WTC11 (cell line): ENCODE measurements at regions not wholly inside any gene's neighbourhood (a gene's known extent, or its start where the extent isn't known, plus 50 kb on each side); places are given as distances from the start of the nearest gene placed in this dataset.

Experiments used
- ATAC-seq: fragments of 200-7000 bp; cut with Tn5 transposase; 2 replicates; pipeline ENCODE4 v1.10.0; 2021; ENCODE audit warnings: mild to moderate bottlenecking, moderate library complexity
- CTCF ChIA-PET: fragments of 300-600 bp; sonication (Branson Sonifier 250); formaldehyde crosslinking; loops from one replicate; lab custom pipeline; 2021; ENCODE audit warnings: antibody characterized with exemption; lab: Charles Lee
- POLR2A ChIA-PET: fragments of 350-600 bp; sonication (Branson Sonifier 250); formaldehyde crosslinking; loops from one replicate; lab custom pipeline; 2021; ENCODE audit warnings: antibody characterized with exemption; lab: Charles Lee
- DNase-seq: peaks from one replicate; pipeline ENCODE4 v3.0.0; 2021; ENCODE audit warnings: low spot score
- H3K27ac Mint-ChIP-seq: 2 replicates; pipeline ENCODE4 v1.8.0; 2021; ENCODE audit warnings: mixed read lengths
- H3K27me3 Mint-ChIP-seq: 2 replicates; pipeline ENCODE4 v1.8.0; 2021; ENCODE audit warnings: low read depth, mild to moderate bottlenecking, moderate library complexity, mixed read lengths
- H3K36me3 Mint-ChIP-seq: 2 replicates; pipeline ENCODE4 v1.8.0; 2021; ENCODE audit warnings: mixed read lengths
- H3K4me1 Mint-ChIP-seq: 2 replicates; pipeline ENCODE4 v1.8.0; 2022; ENCODE audit warnings: mixed read lengths
- H3K4me3 Mint-ChIP-seq: 2 replicates; pipeline ENCODE4 v1.8.0; 2021; ENCODE audit warnings: mild to moderate bottlenecking, moderate library complexity, mixed read lengths
- H3K9me3 Mint-ChIP-seq: 2 replicates; pipeline ENCODE4 v1.8.0; 2021; ENCODE audit warnings: mixed read lengths
- ATF3 ChIP-seq: sonication (generic); formaldehyde crosslinking; conservative IDR thresholded peaks from 2 replicates; pipeline ENCODE4 v1.8.1; 2022; ENCODE audit warnings: mild to moderate bottlenecking, missing genetic modification reagents
- CBFB ChIP-seq: sonication (generic); formaldehyde crosslinking; IDR thresholded peaks from 2 replicates; pipeline ENCODE4 v1.8.1; 2022; ENCODE audit warnings: mild to moderate bottlenecking, low read depth, missing genetic modification reagents
- CTCF ChIP-seq: fragments of 200-600 bp; IDR thresholded peaks from 2 replicates; pipeline ENCODE4 v1.8.0; 2022; ENCODE audit warnings: antibody characterized with exemption
- E2F1 ChIP-seq: sonication (generic); formaldehyde crosslinking; IDR thresholded peaks from 2 replicates; pipeline ENCODE4 v1.8.0; 2022; ENCODE audit warnings: mild to moderate bottlenecking, missing genetic modification reagents
- E2F4 ChIP-seq: sonication (generic); formaldehyde crosslinking; IDR thresholded peaks from 2 replicates; pipeline ENCODE4 v1.8.1; 2022; ENCODE audit warnings: low read depth, mild to moderate bottlenecking, moderate library complexity, missing genetic modification reagents, borderline replicate concordance
- ELF4 ChIP-seq: sonication (generic); formaldehyde crosslinking; IDR thresholded peaks from 2 replicates; pipeline ENCODE4 v1.8.1; 2022; ENCODE audit warnings: low read depth, mild to moderate bottlenecking, moderate library complexity, missing genetic modification reagents
- EMX1 ChIP-seq: fragments of 250-450 bp; sonication (Bioruptor Pico); IDR thresholded peaks from 2 replicates; pipeline ENCODE4 v1.8.0; 2021; ENCODE audit warnings: mild to moderate bottlenecking
- FOXP4 ChIP-seq: sonication (generic); formaldehyde crosslinking; IDR thresholded peaks from 2 replicates; pipeline ENCODE4 v1.8.0; 2022; ENCODE audit warnings: mild to moderate bottlenecking, missing genetic modification reagents
- GABPB1 ChIP-seq: sonication (generic); formaldehyde crosslinking; IDR thresholded peaks from 2 replicates; pipeline ENCODE4 v1.8.1; 2023; ENCODE audit warnings: mild to moderate bottlenecking, missing genetic modification reagents
- HMGXB4 ChIP-seq: sonication (generic); formaldehyde crosslinking; IDR thresholded peaks from 2 replicates; pipeline ENCODE4 v1.8.1; 2023; ENCODE audit warnings: mild to moderate bottlenecking, moderate library complexity, missing genetic modification reagents
- IRF1 ChIP-seq: sonication (generic); formaldehyde crosslinking; IDR thresholded peaks from 2 replicates; pipeline ENCODE4 v1.8.0; 2023; ENCODE audit warnings: missing genetic modification reagents
- JAZF1 ChIP-seq: fragments of 250-450 bp; sonication (Bioruptor Pico); IDR thresholded peaks from 2 replicates; pipeline ENCODE4 v1.9.0; 2021; ENCODE audit warnings: moderate library complexity, mild to moderate bottlenecking, inconsistent platforms
- MAX ChIP-seq: sonication (generic); formaldehyde crosslinking; IDR thresholded peaks from 2 replicates; pipeline ENCODE4 v1.8.0; 2022; ENCODE audit warnings: mild to moderate bottlenecking, missing genetic modification reagents
- NFATC4 ChIP-seq: fragments of 250-450 bp; sonication (Bioruptor Pico); IDR thresholded peaks from 2 replicates; pipeline ENCODE4 v1.9.0; 2021; ENCODE audit warnings: mild to moderate bottlenecking
- NFE2L1 ChIP-seq: sonication (generic); formaldehyde crosslinking; IDR thresholded peaks from 2 replicates; pipeline ENCODE4 v1.8.1; 2023; ENCODE audit warnings: missing genetic modification reagents
- TEAD1 ChIP-seq: sonication (generic); formaldehyde crosslinking; IDR thresholded peaks from 2 replicates; pipeline ENCODE4 v1.8.0; 2022; ENCODE audit warnings: mild to moderate bottlenecking, missing genetic modification reagents
- ZNF232 ChIP-seq: sonication (generic); formaldehyde crosslinking; IDR thresholded peaks from 2 replicates; pipeline ENCODE4 v1.8.0; 2022; ENCODE audit warnings: mild to moderate bottlenecking, missing genetic modification reagents
- ZNF263 ChIP-seq: sonication (generic); formaldehyde crosslinking; IDR thresholded peaks from 2 replicates; pipeline ENCODE4 v1.8.1; 2022; ENCODE audit warnings: low read depth, mild to moderate bottlenecking, moderate library complexity, missing genetic modification reagents
- ZNF671 ChIP-seq: fragments of 250-450 bp; sonication (Bioruptor Pico); IDR thresholded peaks from 2 replicates; pipeline ENCODE4 v1.8.0; 2021; ENCODE audit warnings: mild to moderate bottlenecking

GRCh38 chr5:107314330-107314729 lies 356.4 kb downstream of the EFNA5 start:
- H3K9me3 Mint-ChIP-seq = no peaks in the 10 kb centered on the region
- ATAC-seq = no peak

GRCh38 chr5:107313921-107314320 lies 356.8 kb downstream of the EFNA5 start:
- Mint-ChIP-seq H3K4me1 (peaks cover 6% of the 10 kb centered on the region), H3K36me3 (no peaks in the 10 kb centered on the region), H3K27me3 (no peaks in the 10 kb centered on the region), H3K4me3 (no peak overlapping the region), H3K27ac (no peak overlapping the region), H3K9me3 (no peaks in the 10 kb centered on the region)
- ChIA-PET POLR2A (no interaction called here), CTCF (no interaction called here)
- ATAC-seq = no peak
- DNase-seq = no peak
- TF ChIP-seq EMX1 (CRISPR knock-in tag) (no peak), JAZF1 (CRISPR knock-in tag) (no peak), TEAD1 (CRISPR knock-in tag) (no peak), HMGXB4 (CRISPR knock-in tag) (no peak), CBFB (no peak), ZNF263 (CRISPR knock-in tag) (no peak), ATF3 (no peak), GABPB1 (CRISPR knock-in tag) (no peak), ZNF232 (CRISPR knock-in tag) (no peak), NFE2L1 (CRISPR knock-in tag) (no peak), E2F1 (CRISPR knock-in tag) (no peak)

More at GRCh38 chr5:107314330-107314729, 356.4 kb downstream of the EFNA5 start:
- no peak for DNase-seq
- TF ChIP-seq ZNF671 (CRISPR knock-in tag) (no peak), ELF4 (CRISPR knock-in tag) (no peak), NFATC4 (CRISPR knock-in tag) (no peak), MAX (CRISPR knock-in tag) (no peak), FOXP4 (CRISPR knock-in tag) (no peak), CTCF (no peak), IRF1 (CRISPR knock-in tag) (no peak), E2F4 (CRISPR knock-in tag) (no peak)
- no peak overlapping the region for H3K4me3 Mint-ChIP-seq
- ChIA-PET CTCF (no interaction called here), POLR2A (no interaction called here)
- no peaks in the 10 kb centered on the region for H3K27me3 Mint-ChIP-seq
- peaks cover 6% of the 10 kb centered on the region for H3K4me1 Mint-ChIP-seq
- no peaks in the 10 kb centered on the region for H3K36me3 Mint-ChIP-seq
- no peak overlapping the region for H3K27ac Mint-ChIP-seq
